Thoracic aorta (tissue), 2 donors: ENCODE measurements at regions not wholly inside any gene's neighbourhood (a gene's known extent, or its start where the extent isn't known, plus 50 kb on each side); places are given as distances from the start of the nearest gene placed in this dataset.

Experiments
- ATAC-seq: fragments of 150-250 bp; one replicate; pipeline ENCODE4 v1.8.0; 2017; ENCODE audit warnings: low read depth; ENCODE audit not compliant: insufficient number of reproducible peaks, low FRiP score
- DNase-seq: peaks from one replicate; pipeline ENCODE4 v3.0.0-alpha.2; 2020; ENCODE audit warnings: low spot score
- H3K27ac ChIP-seq, 2 donors: fragments of 200-600 bp; sonication (generic); 1 replicate in 1 of 2; 2 replicates in 1 of 2; pipeline ENCODE4 v1.5.1; 2016; ENCODE audit warnings: mild to moderate bottlenecking in 2 of 2, moderate library complexity in 2 of 2
- H3K27me3 ChIP-seq: fragments of 200-600 bp; sonication (generic); replicated peaks from 2 replicates; pipeline ENCODE4 v1.6.0; 2016; ENCODE audit warnings: mild to moderate bottlenecking; ENCODE audit not compliant: insufficient read depth
- H3K36me3 ChIP-seq: fragments of 200-600 bp; sonication (generic); one replicate; pipeline ENCODE4 v1.5.1; 2016
- H3K4me1 ChIP-seq, 2 donors: fragments of 200-600 bp; sonication (generic); 1 replicate in 1 of 2; 2 replicates in 1 of 2; pipeline versions ENCODE4 v1.5.1 to v1.6.0; 2016; ENCODE audit warnings: low read depth in 2 of 2, mild to moderate bottlenecking in 1 of 2; ENCODE audit not compliant: control insufficient read depth in 1 of 2
- H3K4me3 ChIP-seq: fragments of 200-600 bp; sonication (generic); 2 replicates; pipeline ENCODE4 v1.5.1; 2016; ENCODE audit warnings: mild to moderate bottlenecking
- H3K9me3 ChIP-seq: fragments of 200-600 bp; sonication (generic); 2 replicates; pipeline ENCODE4 v1.5.1; 2016
- CTCF ChIP-seq: fragments of 200-600 bp; sonication (generic); IDR thresholded peaks from one replicate; pipeline ENCODE4 v1.5.1; 2019; ENCODE audit warnings: antibody characterized with exemption

GRCh38 chr2:151049746-151050145 is 211.9 kb downstream of the RBM43 start:
- no peak overlapping the region for H3K27ac ChIP-seq
- ATAC-seq (no peak), DNase-seq (no peak)
- no peak for TF ChIP-seq CTCF
- no peaks in the 10 kb centered on the region for H3K27me3 ChIP-seq
- no peaks in the 10 kb centered on the region for H3K36me3 ChIP-seq
- H3K4me1 ChIP-seq: no peaks in the 10 kb centered on the region
- H3K4me3 ChIP-seq: no peak overlapping the region
- H3K9me3 ChIP-seq: no peaks in the 10 kb centered on the region

- no peaks in the 10 kb centered on the region for H3K36me3 ChIP-seq
- H3K27me3 ChIP-seq: no peaks in the 10 kb centered on the region
- DNase-seq (no peak), ATAC-seq (no peak)
- H3K27ac ChIP-seq: no peak overlapping the region
- H3K4me1 ChIP-seq: no peaks in the 10 kb centered on the region
- no peaks in the 10 kb centered on the region for H3K9me3 ChIP-seq
- no peak overlapping the region for H3K4me3 ChIP-seq
- no peak for TF ChIP-seq CTCF
Measured at GRCh38 chr2:151048331-151049054, 213.2 kb downstream of the RBM43 start.

- Histone ChIP-seq H3K9me3 (no peaks in the 10 kb centered on the region), H3K4me3 (no peak overlapping the region), H3K4me1 (no peaks in the 10 kb centered on the region), H3K36me3 (no peaks in the 10 kb centered on the region), H3K27ac (no peak overlapping the region), H3K27me3 (no peaks in the 10 kb centered on the region)
- TF ChIP-seq CTCF: no peak
- ATAC-seq: no peak
- no peak for DNase-seq
Measured at GRCh38 chr2:151043484-151043883, 218.2 kb downstream of the RBM43 start.

GRCh38 chr2:151042964-151043363 is 218.7 kb downstream of the RBM43 start:
- DNase-seq (no peak), ATAC-seq (no peak)
- Histone ChIP-seq H3K36me3 (no peaks in the 10 kb centered on the region), H3K27ac (no peak overlapping the region), H3K9me3 (no peaks in the 10 kb centered on the region), H3K4me3 (no peak overlapping the region), H3K27me3 (no peaks in the 10 kb centered on the region), H3K4me1 (no peaks in the 10 kb centered on the region)
- TF ChIP-seq CTCF: no peak

GRCh38 chr2:151040039-151040438 is 221.6 kb downstream of the RBM43 start:
- H3K9me3 ChIP-seq: no peaks in the 10 kb centered on the region
- no peak overlapping the region for H3K27ac ChIP-seq
- no peaks in the 10 kb centered on the region for H3K36me3 ChIP-seq
- no peaks in the 10 kb centered on the region for H3K4me1 ChIP-seq
- no peak for TF ChIP-seq CTCF
- H3K27me3 ChIP-seq: no peaks in the 10 kb centered on the region
- no peak for ATAC-seq
- H3K4me3 ChIP-seq: no peak overlapping the region
- DNase-seq: no peak
